Myocyte (in vitro differentiated cells): ENCODE measurements at regions not wholly inside any gene's neighbourhood (a gene's known extent, or its start where the extent isn't known, plus 50 kb on each side); places are given as distances from the start of the nearest gene placed in this dataset.
"Not testable (repeated sequence)": the region's sequence is repeated elsewhere in the genome, so short reads cannot be mapped to it uniquely, and the experiment has no call there.

Source experiments
- DNase-seq: peaks from one replicate; pipeline ENCODE4 v3.0.0-alpha.2; 2012; ENCODE audit warnings: low read depth

- DNase-seq, result peak; percentile 24
Observed at GRCh38 chr7:13072014-13072413, 384.6 kb downstream of the ARL4A start.

GRCh38 chr7:13077466-13077865, 390.0 kb downstream of the ARL4A start:
- no peak for DNase-seq

GRCh38 chr7:13078105-13078504, 390.7 kb downstream of the ARL4A start:
- DNase-seq, result no peak

- DNase-seq, result no peak
Observed at GRCh38 chr7:13090959-13091358, 403.5 kb downstream of the ARL4A start.

GRCh38 chr7:13091974-13092707, 404.7 kb downstream of the ARL4A start:
- no peak for DNase-seq

GRCh38 chr7:13092708-13093005, 405.2 kb downstream of the ARL4A start:
- no peak for DNase-seq

GRCh38 chr7:13093160-13093559, 405.7 kb downstream of the ARL4A start:
- DNase-seq, result no peak

- no peak for DNase-seq
Observed at GRCh38 chr7:13097499-13097898, 410.1 kb downstream of the ARL4A start.

GRCh38 chr7:13098161-13098560, 410.7 kb downstream of the ARL4A start:
- DNase-seq, result no peak

- peak; percentile 30 for DNase-seq
Observed at GRCh38 chr7:13099154-13099795, 411.8 kb downstream of the ARL4A start.

GRCh38 chr7:13104128-13104527, 416.7 kb downstream of the ARL4A start:
- DNase-seq, result no peak

GRCh38 chr7:13105209-13105608, 417.8 kb downstream of the ARL4A start:
- no peak for DNase-seq

GRCh38 chr7:13106513-13106912, 419.1 kb downstream of the ARL4A start:
- DNase-seq, result no peak

GRCh38 chr7:13107291-13107690, 419.9 kb downstream of the ARL4A start:
- DNase-seq, result no peak

GRCh38 chr7:13108061-13108460, 420.6 kb downstream of the ARL4A start:
- DNase-seq, result no peak

- DNase-seq, result no peak
Observed at GRCh38 chr7:13109201-13109600, 421.8 kb downstream of the ARL4A start.

GRCh38 chr7:13110107-13110506, 422.7 kb downstream of the ARL4A start:
- no peak for DNase-seq

- DNase-seq, result no peak
Observed at GRCh38 chr7:13111230-13111629, 423.8 kb downstream of the ARL4A start.

- DNase-seq, result not testable (repeated sequence)
Observed at GRCh38 chr7:13114240-13114639, 426.8 kb downstream of the ARL4A start.

- DNase-seq, result peak; percentile 46
Observed at GRCh38 chr7:13115157-13115772, 427.8 kb downstream of the ARL4A start.

GRCh38 chr7:13115855-13116254, 428.4 kb downstream of the ARL4A start:
- DNase-seq, result no peak

GRCh38 chr7:13117103-13117502, 429.7 kb downstream of the ARL4A start:
- peak; percentile 33 for DNase-seq

- DNase-seq, result no peak
Observed at GRCh38 chr7:13117592-13117991, 430.2 kb downstream of the ARL4A start.
